Panc1 (cell line): ENCODE measurements at regions not wholly inside any gene's neighbourhood (a gene's known extent, or its start where the extent isn't known, plus 50 kb on each side); places are given as distances from the start of the nearest gene placed in this dataset.

Source experiments
- ATAC-seq: fragments of 200-7000 bp; cut with Tn5 transposase; 2 replicates; pipeline ENCODE4 v1.9.1; 2020; ENCODE audit warnings: mild to moderate bottlenecking, moderate library complexity
- BruUV-seq: library from RNA; stranded (reverse); fragments of 400-500 nt; replicated peaks from 2 replicates; lab custom pipeline; 2021; lab: Mats Ljungman, UMichigan
- CTCF ChIA-PET: fragments of 300-600 bp; sonication (Branson Sonifier 250); formaldehyde crosslinking; loops from one replicate; lab custom pipeline; 2022; ENCODE audit warnings: antibody characterized with exemption; lab: Charles Lee
- POLR2A ChIA-PET: fragments of 300-600 bp; sonication (Branson Sonifier 250); formaldehyde crosslinking; loops from one replicate; lab custom pipeline; 2022; ENCODE audit warnings: antibody characterized with exemption; lab: Charles Lee
- DNase-seq: peaks from one replicate; pipeline ENCODE4 v3.0.0-alpha.2; 2010; ENCODE audit warnings: low read depth, low spot score
- H3K27ac ChIP-seq: 2 replicates; pipeline ENCODE4 v1.5.1; 2011; ENCODE audit warnings: mild to moderate bottlenecking, low read length, inconsistent platforms
- H3K27me3 ChIP-seq: fragments of 200-500 bp; sonication (Bioruptor generic); 2 replicates; pipeline ENCODE4 v1.6.0; 2014; ENCODE audit warnings: low read length, inconsistent platforms; ENCODE audit not compliant: control insufficient read depth, insufficient read depth
- H3K36me3 ChIP-seq: fragments of 200-500 bp; sonication (Bioruptor generic); 2 replicates; pipeline ENCODE4 v1.5.1; 2014; ENCODE audit warnings: inconsistent platforms, mild to moderate bottlenecking, low read length, moderate library complexity; ENCODE audit not compliant: control insufficient read depth, insufficient read depth
- H3K4me1 ChIP-seq: 2 replicates; pipeline ENCODE4 v1.5.1; 2011; ENCODE audit warnings: inconsistent platforms, mild to moderate bottlenecking, low read length, moderate library complexity; ENCODE audit not compliant: control insufficient read depth, insufficient read depth
- H3K4me3 ChIP-seq, 2 experiments: 2 replicates each; pipeline ENCODE4 v1.5.1; 2011 to 2012; ENCODE audit warnings: low read depth in 2 of 2, low read length in 2 of 2, mild to moderate bottlenecking in 2 of 2, inconsistent platforms in 1 of 2, moderate library complexity in 1 of 2
- H3K9me3 ChIP-seq: fragments of 200-500 bp; sonication (Bioruptor generic); 2 replicates; pipeline ENCODE4 v1.5.1; 2014; ENCODE audit warnings: low read depth, mild to moderate bottlenecking, inconsistent platforms, low read length, moderate library complexity; ENCODE audit not compliant: control insufficient read depth, insufficient read depth
- POLR2AphosphoS5 ChIP-seq: IDR thresholded peaks from 2 replicates; pipeline ENCODE4 v1.6.1; 2012; ENCODE audit warnings: mild to moderate bottlenecking, low read depth, low read length, moderate library complexity
- SIN3A ChIP-seq: IDR thresholded peaks from 2 replicates; pipeline ENCODE4 v1.6.1; 2012; ENCODE audit warnings: low read depth, mild to moderate bottlenecking, low read length, moderate library complexity, borderline replicate concordance; ENCODE audit not compliant: insufficient read depth
- TCF7L2 ChIP-seq: IDR thresholded peaks from 2 replicates; pipeline ENCODE4 v1.6.1; 2011; ENCODE audit warnings: mild to moderate bottlenecking, low read depth, low read length, inconsistent platforms
- in situ Hi-C: cut with HindIII; loops from 2 replicates; pipeline ENCODE4 v1.10.0; 2016; ENCODE audit warnings: low sequenced_read_pairs, low pct_unique_long_range_greater_than_20kb
- intact Hi-C: fragments of 100-400 bp; cut with micrococcal nuclease; formaldehyde crosslinking; loops from one replicate; pipeline ENCODE4 v1.10.0; 2022; ENCODE audit not compliant: unreplicated experiment
- TF ChIP-seq, protein P1 (sequence below), 2 experiments: IDR thresholded peaks; 2 replicates each; pipeline ENCODE4 v1.6.1; 2011 to 2012; ENCODE audit warnings: low read depth in 2 of 2, control low read depth in 1 of 2, low read length in 1 of 2, mild to moderate bottlenecking in 1 of 2, moderate library complexity in 1 of 2; ENCODE audit not compliant: insufficient read depth in 1 of 2
- TF ChIP-seq, protein P2 (sequence below): fragments of 450-650 bp; IDR thresholded peaks from 2 replicates; pipeline ENCODE4 v1.5.1; 2017; ENCODE audit warnings: mild to moderate bottlenecking

DNA sequence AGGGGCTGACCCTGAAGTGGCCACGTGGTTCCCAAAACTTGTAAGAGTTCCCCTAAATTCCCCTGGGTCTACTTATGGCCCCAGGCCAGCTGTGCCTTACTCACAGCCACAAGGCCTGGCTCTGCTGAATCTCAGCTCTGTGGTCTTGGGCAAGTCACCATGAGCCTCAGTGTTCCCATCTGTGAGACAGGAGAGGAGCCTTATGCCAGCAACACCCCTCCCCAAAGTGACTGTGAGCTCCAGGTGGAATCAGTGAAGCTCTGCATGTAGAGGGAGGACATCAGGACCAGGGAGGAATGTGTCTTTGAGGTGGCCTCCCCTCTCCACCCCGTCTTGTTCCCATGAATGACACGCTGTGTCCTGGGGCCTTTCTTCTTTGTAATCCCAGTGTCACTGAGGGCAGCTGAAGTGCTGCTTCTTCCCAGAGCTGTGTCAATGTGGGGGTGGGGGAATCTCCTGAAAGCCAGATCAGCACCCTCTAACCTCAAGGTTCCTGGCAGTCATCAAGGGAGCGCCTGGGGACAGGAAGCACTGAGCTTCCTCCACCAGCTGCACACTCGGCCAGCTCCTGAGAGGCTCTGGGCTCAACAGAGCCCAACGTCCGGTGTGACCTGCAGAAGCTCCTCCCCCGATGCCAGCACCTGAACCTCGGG, 258.9 kb downstream of the UACA start:
- peaks cover 87% of the 10 kb centered on the region for H3K4me1 ChIP-seq
- no TSS peak for BruUV-seq
- no peaks in the 10 kb centered on the region for H3K27me3 ChIP-seq
- in situ Hi-C loops = no loop called here
- CTCF ChIA-PET = interaction anchor here (0.6 to 1.2 kb wide), 6 partner anchors 15 to 909 kb away, joined by 3 to 12 read pairs (median 4); no protein-coding TSS in a partner anchor
- ATAC-seq = peak; percentile 54
- H3K9me3 ChIP-seq = no peaks in the 10 kb centered on the region
- intact Hi-C loops = no loop called here
- H3K4me3 ChIP-seq = no peak overlapping the region
- peak overlapping the region; percentile 92 for H3K27ac ChIP-seq
- TF ChIP-seq, protein P1, sequence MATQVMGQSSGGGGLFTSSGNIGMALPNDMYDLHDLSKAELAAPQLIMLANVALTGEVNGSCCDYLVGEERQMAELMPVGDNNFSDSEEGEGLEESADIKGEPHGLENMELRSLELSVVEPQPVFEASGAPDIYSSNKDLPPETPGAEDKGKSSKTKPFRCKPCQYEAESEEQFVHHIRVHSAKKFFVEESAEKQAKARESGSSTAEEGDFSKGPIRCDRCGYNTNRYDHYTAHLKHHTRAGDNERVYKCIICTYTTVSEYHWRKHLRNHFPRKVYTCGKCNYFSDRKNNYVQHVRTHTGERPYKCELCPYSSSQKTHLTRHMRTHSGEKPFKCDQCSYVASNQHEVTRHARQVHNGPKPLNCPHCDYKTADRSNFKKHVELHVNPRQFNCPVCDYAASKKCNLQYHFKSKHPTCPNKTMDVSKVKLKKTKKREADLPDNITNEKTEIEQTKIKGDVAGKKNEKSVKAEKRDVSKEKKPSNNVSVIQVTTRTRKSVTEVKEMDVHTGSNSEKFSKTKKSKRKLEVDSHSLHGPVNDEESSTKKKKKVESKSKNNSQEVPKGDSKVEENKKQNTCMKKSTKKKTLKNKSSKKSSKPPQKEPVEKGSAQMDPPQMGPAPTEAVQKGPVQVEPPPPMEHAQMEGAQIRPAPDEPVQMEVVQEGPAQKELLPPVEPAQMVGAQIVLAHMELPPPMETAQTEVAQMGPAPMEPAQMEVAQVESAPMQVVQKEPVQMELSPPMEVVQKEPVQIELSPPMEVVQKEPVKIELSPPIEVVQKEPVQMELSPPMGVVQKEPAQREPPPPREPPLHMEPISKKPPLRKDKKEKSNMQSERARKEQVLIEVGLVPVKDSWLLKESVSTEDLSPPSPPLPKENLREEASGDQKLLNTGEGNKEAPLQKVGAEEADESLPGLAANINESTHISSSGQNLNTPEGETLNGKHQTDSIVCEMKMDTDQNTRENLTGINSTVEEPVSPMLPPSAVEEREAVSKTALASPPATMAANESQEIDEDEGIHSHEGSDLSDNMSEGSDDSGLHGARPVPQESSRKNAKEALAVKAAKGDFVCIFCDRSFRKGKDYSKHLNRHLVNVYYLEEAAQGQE (IDR thresholded peaks at IDR 0.05; ENCODE audit: insufficient read depth in 1 of 2, low read depth in 2 of 2, low read length in 1 of 2) = no peak
- TF ChIP-seq SIN3A (no peak), POLR2AphosphoS5 (peak; percentile 53), TCF7L2 (no peak)
- TF ChIP-seq, protein P2, sequence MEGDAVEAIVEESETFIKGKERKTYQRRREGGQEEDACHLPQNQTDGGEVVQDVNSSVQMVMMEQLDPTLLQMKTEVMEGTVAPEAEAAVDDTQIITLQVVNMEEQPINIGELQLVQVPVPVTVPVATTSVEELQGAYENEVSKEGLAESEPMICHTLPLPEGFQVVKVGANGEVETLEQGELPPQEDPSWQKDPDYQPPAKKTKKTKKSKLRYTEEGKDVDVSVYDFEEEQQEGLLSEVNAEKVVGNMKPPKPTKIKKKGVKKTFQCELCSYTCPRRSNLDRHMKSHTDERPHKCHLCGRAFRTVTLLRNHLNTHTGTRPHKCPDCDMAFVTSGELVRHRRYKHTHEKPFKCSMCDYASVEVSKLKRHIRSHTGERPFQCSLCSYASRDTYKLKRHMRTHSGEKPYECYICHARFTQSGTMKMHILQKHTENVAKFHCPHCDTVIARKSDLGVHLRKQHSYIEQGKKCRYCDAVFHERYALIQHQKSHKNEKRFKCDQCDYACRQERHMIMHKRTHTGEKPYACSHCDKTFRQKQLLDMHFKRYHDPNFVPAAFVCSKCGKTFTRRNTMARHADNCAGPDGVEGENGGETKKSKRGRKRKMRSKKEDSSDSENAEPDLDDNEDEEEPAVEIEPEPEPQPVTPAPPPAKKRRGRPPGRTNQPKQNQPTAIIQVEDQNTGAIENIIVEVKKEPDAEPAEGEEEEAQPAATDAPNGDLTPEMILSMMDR = no peak
- POLR2A ChIA-PET = interaction anchor here (0.7 to 1.3 kb wide), 4 partner anchors 9 to 25 kb away, joined by 3 to 7 read pairs (median 4); no protein-coding TSS in a partner anchor
- no peak for DNase-seq
- H3K36me3 ChIP-seq = no peaks in the 10 kb centered on the region

DNA sequence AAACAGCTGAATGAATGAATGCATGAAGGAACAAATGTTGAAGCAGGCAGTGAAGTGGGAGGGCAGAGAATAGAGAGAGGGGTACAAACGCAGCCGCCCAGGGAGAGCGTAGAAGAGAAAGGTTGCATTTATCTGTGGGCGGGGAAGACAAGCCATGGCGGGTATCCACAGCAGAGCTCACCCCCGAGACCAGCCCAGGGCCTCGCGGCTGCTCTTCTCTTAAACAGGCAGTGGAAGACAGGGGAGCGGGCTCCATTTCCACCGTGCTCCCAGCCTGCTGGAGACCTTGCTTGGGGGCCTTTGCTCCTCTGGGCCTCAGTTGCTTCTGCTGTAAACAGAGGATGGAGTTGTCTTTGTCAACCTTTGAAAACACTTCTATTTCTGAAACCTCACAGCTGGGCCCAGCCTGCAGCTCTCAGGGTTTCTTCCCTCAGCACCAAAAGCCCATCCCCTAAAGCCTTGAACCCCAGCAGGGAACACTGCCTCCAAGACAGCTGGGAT, 259.5 kb downstream of the UACA start:
- H3K4me3 ChIP-seq = no peak overlapping the region
- H3K9me3 ChIP-seq = no peaks in the 10 kb centered on the region
- no peaks in the 10 kb centered on the region for H3K36me3 ChIP-seq
- H3K4me1 ChIP-seq = peaks cover 84% of the 10 kb centered on the region
- CTCF ChIA-PET = interaction anchor here (1.2 kb wide), 1 partner anchor 15 kb away, joined by 6 read pairs; no protein-coding TSS in a partner anchor
- POLR2A ChIA-PET = interaction anchor here (1.3 kb wide), 1 partner anchor 9 kb away, joined by 3 read pairs; no protein-coding TSS in a partner anchor
- in situ Hi-C loops = no loop called here
- TF ChIP-seq, protein P1 (IDR thresholded peaks at IDR 0.05; ENCODE audit: insufficient read depth in 1 of 2, low read depth in 2 of 2, low read length in 1 of 2) = no peak
- TF ChIP-seq POLR2AphosphoS5 (no peak), SIN3A (no peak), TCF7L2 (no peak)
- TF ChIP-seq, protein P2 = no peak
- BruUV-seq = no TSS peak
- DNase-seq (no peak), ATAC-seq (no peak)
- intact Hi-C loops = no loop called here
- H3K27ac ChIP-seq = peak overlapping the region; percentile 92
- H3K27me3 ChIP-seq = no peaks in the 10 kb centered on the region
